ENCODE measurements at regions not wholly inside any gene's neighbourhood (a gene's known extent, or its start where the extent isn't known, plus 50 kb on each side); places are given as distances from the start of the nearest gene placed in this dataset.

DNA sequence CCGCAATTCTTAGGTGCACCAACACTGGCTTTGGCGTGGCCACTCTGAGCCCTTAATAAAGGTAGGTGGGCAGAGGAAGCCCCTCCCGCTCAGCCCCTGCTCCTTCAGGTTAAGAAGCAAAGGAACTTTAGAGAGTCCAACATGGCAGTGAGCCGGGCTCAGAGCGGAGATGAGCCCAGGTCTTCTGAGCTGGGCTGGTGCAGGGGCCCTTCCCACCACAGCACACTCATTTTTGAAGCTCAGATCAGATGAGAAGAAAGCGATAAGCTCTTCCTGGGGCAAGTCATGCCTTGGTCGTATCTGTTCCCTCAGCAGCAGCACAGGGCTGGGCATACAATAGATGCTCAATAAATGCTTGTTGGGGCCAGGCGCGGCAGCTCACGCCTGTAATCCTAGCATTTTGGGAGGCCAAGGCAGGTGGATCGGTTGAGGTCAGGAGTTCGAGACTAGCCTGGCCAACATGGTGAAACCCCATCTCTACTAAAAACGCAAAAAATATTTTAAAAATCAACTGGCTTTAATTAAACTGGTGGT is 51.1 kb upstream of the TARDBP start:
- TF ChIP-seq KDM1A (IDR thresholded peaks at IDR 0.05; ENCODE audit: borderline replicate concordance) (no peak), POLR2A (IDR thresholded peaks at IDR 0.05; ENCODE audit: low read depth, low read length) (no peak), CEBPB (IDR thresholded peaks at IDR 0.05; ENCODE audit: borderline replicate concordance in 1 of 2, low read depth in 2 of 2, low read length in 2 of 2) (no peak)
- TF ChIP-seq, protein P1, sequence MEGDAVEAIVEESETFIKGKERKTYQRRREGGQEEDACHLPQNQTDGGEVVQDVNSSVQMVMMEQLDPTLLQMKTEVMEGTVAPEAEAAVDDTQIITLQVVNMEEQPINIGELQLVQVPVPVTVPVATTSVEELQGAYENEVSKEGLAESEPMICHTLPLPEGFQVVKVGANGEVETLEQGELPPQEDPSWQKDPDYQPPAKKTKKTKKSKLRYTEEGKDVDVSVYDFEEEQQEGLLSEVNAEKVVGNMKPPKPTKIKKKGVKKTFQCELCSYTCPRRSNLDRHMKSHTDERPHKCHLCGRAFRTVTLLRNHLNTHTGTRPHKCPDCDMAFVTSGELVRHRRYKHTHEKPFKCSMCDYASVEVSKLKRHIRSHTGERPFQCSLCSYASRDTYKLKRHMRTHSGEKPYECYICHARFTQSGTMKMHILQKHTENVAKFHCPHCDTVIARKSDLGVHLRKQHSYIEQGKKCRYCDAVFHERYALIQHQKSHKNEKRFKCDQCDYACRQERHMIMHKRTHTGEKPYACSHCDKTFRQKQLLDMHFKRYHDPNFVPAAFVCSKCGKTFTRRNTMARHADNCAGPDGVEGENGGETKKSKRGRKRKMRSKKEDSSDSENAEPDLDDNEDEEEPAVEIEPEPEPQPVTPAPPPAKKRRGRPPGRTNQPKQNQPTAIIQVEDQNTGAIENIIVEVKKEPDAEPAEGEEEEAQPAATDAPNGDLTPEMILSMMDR (IDR thresholded peaks at IDR 0.05 in 2 of 3, conservative IDR thresholded peaks at IDR 0.05 in 1 of 3; ENCODE audit: control insufficient read depth in 2 of 3, extremely low read depth in 1 of 3, insufficient read depth in 1 of 3, low read depth in 3 of 3, low read length in 3 of 3): no peak

All from GM12878 (cell line).